Right lobe of liver (tissue), 4 donors: ENCODE measurements at regions not wholly inside any gene's neighbourhood (a gene's known extent, or its start where the extent isn't known, plus 50 kb on each side); places are given as distances from the start of the nearest gene placed in this dataset.

ENCODE experiments used
- POLR2A ChIP-seq: fragments of 450-650 bp; IDR thresholded peaks from one replicate; pipeline ENCODE4 v1.6.1; 2017; ENCODE audit warnings: antibody characterized with exemption, mild to moderate bottlenecking
- TF ChIP-seq, protein P1 (sequence below), 4 donors: fragments of 200-600 bp in 3 of 4; fragments of 450-650 bp in 1 of 4; IDR thresholded peaks; one replicate each; pipeline versions ENCODE4 v1.5.1 to v1.8.0; 2016 to 2022; ENCODE audit warnings: antibody characterized with exemption in 4 of 4, mild to moderate bottlenecking in 2 of 4
- donor health status: DM: no; HTN: no; CAD: no.
- donor health status: DM: no; HTN: no; CAD: no.
- donor health status: DM: no; HTN: yes; CAD: no.

DNA sequence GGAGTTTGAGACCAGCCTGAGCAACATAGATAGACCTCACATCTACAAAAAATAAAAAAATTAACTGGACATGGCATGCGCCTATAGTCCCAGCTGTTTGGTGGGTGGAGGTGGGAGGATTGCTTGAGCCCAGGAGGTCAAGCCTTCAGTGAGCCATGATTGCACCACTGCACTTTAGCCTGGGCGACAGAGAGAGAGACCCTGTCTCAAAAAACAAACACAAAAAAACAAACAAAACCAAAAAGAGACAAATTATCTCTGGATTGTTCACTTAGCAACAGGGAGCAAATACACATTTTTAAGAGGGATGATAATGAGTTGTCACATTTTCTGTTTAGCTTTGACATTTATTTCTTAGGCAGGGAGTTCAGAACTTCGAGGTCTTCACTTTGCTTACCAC is 155.4 kb downstream of the CEP135 start:
- TF ChIP-seq, protein P1, sequence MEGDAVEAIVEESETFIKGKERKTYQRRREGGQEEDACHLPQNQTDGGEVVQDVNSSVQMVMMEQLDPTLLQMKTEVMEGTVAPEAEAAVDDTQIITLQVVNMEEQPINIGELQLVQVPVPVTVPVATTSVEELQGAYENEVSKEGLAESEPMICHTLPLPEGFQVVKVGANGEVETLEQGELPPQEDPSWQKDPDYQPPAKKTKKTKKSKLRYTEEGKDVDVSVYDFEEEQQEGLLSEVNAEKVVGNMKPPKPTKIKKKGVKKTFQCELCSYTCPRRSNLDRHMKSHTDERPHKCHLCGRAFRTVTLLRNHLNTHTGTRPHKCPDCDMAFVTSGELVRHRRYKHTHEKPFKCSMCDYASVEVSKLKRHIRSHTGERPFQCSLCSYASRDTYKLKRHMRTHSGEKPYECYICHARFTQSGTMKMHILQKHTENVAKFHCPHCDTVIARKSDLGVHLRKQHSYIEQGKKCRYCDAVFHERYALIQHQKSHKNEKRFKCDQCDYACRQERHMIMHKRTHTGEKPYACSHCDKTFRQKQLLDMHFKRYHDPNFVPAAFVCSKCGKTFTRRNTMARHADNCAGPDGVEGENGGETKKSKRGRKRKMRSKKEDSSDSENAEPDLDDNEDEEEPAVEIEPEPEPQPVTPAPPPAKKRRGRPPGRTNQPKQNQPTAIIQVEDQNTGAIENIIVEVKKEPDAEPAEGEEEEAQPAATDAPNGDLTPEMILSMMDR (IDR thresholded peaks at IDR 0.05): no peak
- no peak for TF ChIP-seq POLR2A
